Mesendoderm (in vitro differentiated cells): ENCODE measurements at regions not wholly inside any gene's neighbourhood (a gene's known extent, or its start where the extent isn't known, plus 50 kb on each side); places are given as distances from the start of the nearest gene placed in this dataset.
"Not testable (repeated sequence)": the region's sequence is repeated elsewhere in the genome, so short reads cannot be mapped to it uniquely, and the experiment has no call there.

Experiments
- DNase-seq: peaks from one replicate; pipeline ENCODE4 v3.0.0; 2013
- H2AK5ac ChIP-seq: 2 replicates; pipeline ENCODE4 v1.6.1; 2013; ENCODE audit warnings: low read length, inconsistent platforms
- H2BK120ac ChIP-seq: 2 replicates; pipeline ENCODE4 v1.6.1; 2013; ENCODE audit warnings: low read depth, mild to moderate bottlenecking, low read length, moderate library complexity, mixed read lengths
- H2BK15ac ChIP-seq: replicated peaks from 2 replicates; pipeline ENCODE4 v1.6.1; 2013; ENCODE audit warnings: low read depth, mild to moderate bottlenecking, moderate library complexity
- H2BK5ac ChIP-seq: 2 replicates; pipeline ENCODE4 v1.6.1; 2013; ENCODE audit warnings: low read length, inconsistent platforms
- H3K18ac ChIP-seq: 2 replicates; pipeline ENCODE4 v1.6.1; 2013; ENCODE audit warnings: mild to moderate bottlenecking, low read length, mixed read lengths
- H3K23ac ChIP-seq: one replicate; pipeline ENCODE4 v1.6.1; 2013; ENCODE audit warnings: low read length
- H3K27ac ChIP-seq: 2 replicates; pipeline ENCODE4 v1.5.1; 2013; ENCODE audit warnings: low read depth, mild to moderate bottlenecking, inconsistent platforms, low read length, moderate library complexity
- H3K27me3 ChIP-seq: 2 replicates; pipeline ENCODE4 v1.6.1; 2013; ENCODE audit warnings: low read length, control low read depth, mild to moderate bottlenecking, inconsistent platforms; ENCODE audit not compliant: insufficient read depth, poor library complexity
- H3K36me3 ChIP-seq: 2 replicates; pipeline ENCODE4 v1.6.1; 2013; ENCODE audit warnings: low read length, inconsistent platforms; ENCODE audit not compliant: control insufficient read depth, insufficient read depth
- H3K4ac ChIP-seq: one replicate; pipeline ENCODE4 v1.6.1; 2013; ENCODE audit warnings: low read depth, mild to moderate bottlenecking, low read length, moderate library complexity
- H3K4me1 ChIP-seq: 2 replicates; pipeline ENCODE4 v1.6.1; 2013; ENCODE audit warnings: low read depth, low read length, inconsistent platforms; ENCODE audit not compliant: control insufficient read depth
- H3K4me2 ChIP-seq: 2 replicates; pipeline ENCODE4 v1.6.1; 2013; ENCODE audit warnings: low read length
- H3K4me3 ChIP-seq: 2 replicates; pipeline ENCODE4 v1.5.1; 2013; ENCODE audit warnings: mild to moderate bottlenecking, low read length
- H3K56ac ChIP-seq: one replicate; pipeline ENCODE4 v1.6.1; 2013; ENCODE audit warnings: low read length
- H3K79me1 ChIP-seq: 2 replicates; pipeline ENCODE4 v1.6.1; 2013; ENCODE audit warnings: low read length, inconsistent platforms
- H3K79me2 ChIP-seq: 2 replicates; pipeline ENCODE4 v1.6.1; 2013; ENCODE audit warnings: mild to moderate bottlenecking, low read length; ENCODE audit not compliant: control insufficient read depth, insufficient read depth
- H3K9ac ChIP-seq: 2 replicates; pipeline ENCODE4 v1.6.1; 2013; ENCODE audit warnings: low read length, inconsistent platforms
- H4K5ac ChIP-seq: one replicate; pipeline ENCODE4 v1.6.1; 2013; ENCODE audit warnings: low read length
- H4K8ac ChIP-seq: one replicate; pipeline ENCODE4 v1.6.1; 2013; ENCODE audit warnings: low read depth, mild to moderate bottlenecking, control low read depth, low read length, moderate library complexity
- WGBS: extraction: QIAGEN DNeasy Blood & Tissue Kit; methylation state at CpG from one replicate; pipeline ENCODE4 v1.1.7; 2013; ENCODE audit warnings: low lambda C conversion rate, missing lambda C conversion rate; ENCODE audit not compliant: insufficient coverage; ENCODE audit errors: extremely low coverage; 5-methylcytosine and 5-hydroxymethylcytosine counted together

DNA sequence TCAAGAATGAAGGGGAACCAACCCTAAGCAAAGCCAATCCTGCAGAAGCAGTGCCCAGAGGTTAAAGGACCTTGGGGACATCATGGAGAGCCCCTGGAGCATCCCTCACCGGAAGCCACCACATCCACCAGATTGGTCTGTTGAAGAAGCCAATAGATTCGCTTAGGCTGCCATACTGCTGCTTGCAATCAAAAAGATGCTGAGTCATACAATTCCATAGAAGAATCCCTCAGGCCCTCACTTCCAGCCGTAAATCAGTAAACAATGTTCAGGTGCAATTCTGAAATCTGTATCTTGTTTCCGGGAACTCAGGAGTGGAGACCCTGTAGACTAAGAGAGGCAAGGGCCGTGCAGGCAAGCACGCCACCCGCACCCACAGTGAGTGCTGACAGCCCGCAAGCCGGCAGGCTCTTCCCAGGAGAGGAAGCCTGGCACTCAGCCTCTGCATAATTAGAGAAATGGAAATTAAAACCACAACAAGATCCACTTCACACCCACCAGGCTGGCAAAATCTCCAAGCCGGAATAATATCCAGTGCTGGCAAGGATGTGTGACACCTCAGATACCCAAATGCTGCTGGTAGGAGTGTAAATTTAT is 156.4 kb upstream of the FOXD4L5 start:
- H3K56ac ChIP-seq, H2AK5ac ChIP-seq, H3K79me2 ChIP-seq, H3K27me3 ChIP-seq, H3K27ac ChIP-seq, H3K4ac ChIP-seq, H3K36me3 ChIP-seq, DNase-seq, H2BK5ac ChIP-seq, H3K79me1 ChIP-seq, H2BK120ac ChIP-seq, H3K4me2 ChIP-seq, H2BK15ac ChIP-seq, H4K8ac ChIP-seq, H3K4me3 ChIP-seq, H3K18ac ChIP-seq, H3K4me1 ChIP-seq, H3K9ac ChIP-seq, H4K5ac ChIP-seq, H3K23ac ChIP-seq: not testable (repeated sequence)
- no CpG with 5 or more reads among the region's 10 CpGs for WGBS

DNA sequence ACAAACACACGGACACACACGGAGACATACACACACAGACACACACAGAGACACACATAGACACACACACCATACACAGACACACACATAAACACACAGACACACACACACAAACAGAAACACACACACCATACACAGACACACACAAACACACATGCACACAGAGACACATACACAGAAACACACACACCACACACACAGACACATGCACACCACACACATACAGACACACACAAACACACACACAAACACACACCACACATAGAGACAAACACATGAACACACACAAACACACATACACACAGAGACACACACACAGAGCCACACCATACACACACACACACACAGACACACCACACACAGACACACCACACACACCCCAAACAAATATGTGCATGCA is 152.7 kb upstream of the FOXD4L5 start:
- Histone ChIP-seq H4K8ac (no peak overlapping the region), H3K79me1 (no peaks in the 10 kb centered on the region), H3K27ac (no peak overlapping the region), H3K4me1 (no peaks in the 10 kb centered on the region), H3K23ac (no peak overlapping the region), H3K4ac (no peak overlapping the region), H3K27me3 (no peaks in the 10 kb centered on the region), H2BK120ac (no peak overlapping the region), H3K4me3 (no peak overlapping the region), H2BK5ac (no peak overlapping the region), H3K79me2 (no peaks in the 10 kb centered on the region), H2AK5ac (no peak overlapping the region), H4K5ac (no peak overlapping the region), H3K4me2 (no peak overlapping the region), H2BK15ac (no peak overlapping the region), H3K36me3 (no peaks in the 10 kb centered on the region), H3K18ac (no peak overlapping the region), H3K9ac (no peak overlapping the region), H3K56ac (no peak overlapping the region)
- DNase-seq: no peak
- no CpG with 5 or more reads among the region's 2 CpGs for WGBS

DNA sequence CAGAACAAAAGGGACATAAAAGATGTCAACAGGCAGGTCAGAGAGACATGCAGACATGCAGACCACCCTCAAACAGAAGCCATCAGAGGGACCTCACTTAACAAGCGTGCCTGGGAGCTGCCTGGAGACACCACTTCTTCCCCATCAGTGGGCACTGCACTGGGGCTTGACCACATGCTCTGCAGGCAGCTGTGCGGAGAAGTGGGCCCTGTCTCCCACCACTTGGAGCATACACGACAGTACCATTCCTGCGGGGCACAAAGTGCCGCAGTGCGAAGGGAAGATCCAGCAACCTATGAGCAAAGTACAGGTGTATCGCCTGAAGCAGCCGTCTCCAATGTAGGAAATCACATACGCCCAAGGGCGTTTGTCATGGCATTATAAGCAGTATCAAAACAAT is 150.5 kb upstream of the FOXD4L5 start:
- Histone ChIP-seq H2AK5ac (no peak overlapping the region), H3K27me3 (no peaks in the 10 kb centered on the region), H2BK5ac (no peak overlapping the region), H3K4me3 (no peak overlapping the region), H3K4me1 (no peaks in the 10 kb centered on the region), H2BK120ac (no peak overlapping the region), H3K9ac (no peak overlapping the region), H3K18ac (no peak overlapping the region), H3K79me2 (no peaks in the 10 kb centered on the region), H3K4ac (no peak overlapping the region), H3K4me2 (no peak overlapping the region), H2BK15ac (no peak overlapping the region), H3K79me1 (no peaks in the 10 kb centered on the region), H3K23ac (no peak overlapping the region), H3K36me3 (no peaks in the 10 kb centered on the region), H3K56ac (no peak overlapping the region), H4K5ac (no peak overlapping the region), H3K27ac (no peak overlapping the region), H4K8ac (no peak overlapping the region)
- DNase-seq: no peak
- WGBS: no CpG with 5 or more reads among the region's 10 CpGs

DNA sequence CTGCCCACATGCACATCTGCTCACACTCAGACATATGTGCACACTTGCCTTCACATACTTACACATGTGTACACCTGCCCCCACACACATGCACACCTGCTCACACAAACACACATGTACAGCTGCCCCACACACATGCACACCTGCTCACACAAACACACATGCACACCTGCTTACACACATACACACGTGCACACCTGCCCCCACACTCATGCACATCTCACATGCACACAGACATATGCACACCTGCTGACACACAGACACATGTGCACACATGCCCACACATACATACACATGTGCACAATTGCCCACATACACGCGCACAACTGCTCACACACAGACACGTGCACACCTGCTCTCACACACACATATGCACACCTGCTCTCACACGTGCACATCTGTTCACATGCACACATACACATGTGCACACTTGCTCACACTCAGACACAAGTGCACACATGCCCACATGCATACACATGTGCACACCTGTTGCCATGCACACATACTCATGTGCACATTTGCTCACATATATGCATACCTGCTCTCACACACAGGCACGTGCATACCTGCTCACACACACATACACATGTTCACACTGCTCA is 147.8 kb upstream of the FOXD4L5 start:
- H3K56ac ChIP-seq: no peak overlapping the region
- no peak overlapping the region for H3K23ac ChIP-seq
- H3K27ac ChIP-seq: no peak overlapping the region
- no peaks in the 10 kb centered on the region for H3K79me1 ChIP-seq
- no peaks in the 10 kb centered on the region for H3K79me2 ChIP-seq
- H4K8ac ChIP-seq: no peak overlapping the region
- no peak overlapping the region for H2BK5ac ChIP-seq
- no peak overlapping the region for H3K4me3 ChIP-seq
- no peak overlapping the region for H3K18ac ChIP-seq
- H3K36me3 ChIP-seq: no peaks in the 10 kb centered on the region
- no peak overlapping the region for H3K4me2 ChIP-seq
- no peak overlapping the region for H4K5ac ChIP-seq
- H2AK5ac ChIP-seq: no peak overlapping the region
- no peak for DNase-seq
- no peaks in the 10 kb centered on the region for H3K27me3 ChIP-seq
- no CpG with 5 or more reads among the region's 6 CpGs for WGBS
- no peak overlapping the region for H3K4ac ChIP-seq
- no peaks in the 10 kb centered on the region for H3K4me1 ChIP-seq
- H3K9ac ChIP-seq: no peak overlapping the region
- H2BK15ac ChIP-seq: no peak overlapping the region
- H2BK120ac ChIP-seq: no peak overlapping the region

DNA sequence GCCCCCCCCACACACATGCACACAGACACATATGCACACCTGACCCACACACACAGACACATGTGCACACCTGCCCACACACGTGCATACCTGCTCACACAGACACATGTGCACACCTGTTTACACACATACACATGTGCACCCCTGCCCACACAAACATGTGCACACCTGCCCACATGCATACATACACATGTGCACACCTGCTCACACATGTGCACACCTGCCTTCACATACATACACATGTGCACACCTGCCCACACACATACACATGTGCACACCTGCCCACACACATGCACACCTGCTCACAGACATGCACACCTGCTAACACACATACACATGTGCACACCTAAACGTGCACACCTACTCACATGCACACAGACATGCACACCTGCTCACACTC is 147.0 kb upstream of the FOXD4L5 start:
- Histone ChIP-seq H3K23ac (no peak overlapping the region), H2AK5ac (no peak overlapping the region), H3K4ac (no peak overlapping the region), H3K4me2 (no peak overlapping the region), H2BK120ac (no peak overlapping the region), H3K9ac (no peak overlapping the region), H3K4me3 (no peak overlapping the region), H2BK5ac (no peak overlapping the region), H3K18ac (no peak overlapping the region), H3K4me1 (no peaks in the 10 kb centered on the region), H2BK15ac (no peak overlapping the region), H4K8ac (no peak overlapping the region), H3K56ac (no peak overlapping the region), H3K27me3 (no peaks in the 10 kb centered on the region), H3K79me2 (no peaks in the 10 kb centered on the region), H3K36me3 (no peaks in the 10 kb centered on the region), H3K79me1 (no peaks in the 10 kb centered on the region), H4K5ac (no peak overlapping the region), H3K27ac (no peak overlapping the region)
- DNase-seq: no peak
- no CpG with 5 or more reads among the region's 2 CpGs for WGBS

DNA sequence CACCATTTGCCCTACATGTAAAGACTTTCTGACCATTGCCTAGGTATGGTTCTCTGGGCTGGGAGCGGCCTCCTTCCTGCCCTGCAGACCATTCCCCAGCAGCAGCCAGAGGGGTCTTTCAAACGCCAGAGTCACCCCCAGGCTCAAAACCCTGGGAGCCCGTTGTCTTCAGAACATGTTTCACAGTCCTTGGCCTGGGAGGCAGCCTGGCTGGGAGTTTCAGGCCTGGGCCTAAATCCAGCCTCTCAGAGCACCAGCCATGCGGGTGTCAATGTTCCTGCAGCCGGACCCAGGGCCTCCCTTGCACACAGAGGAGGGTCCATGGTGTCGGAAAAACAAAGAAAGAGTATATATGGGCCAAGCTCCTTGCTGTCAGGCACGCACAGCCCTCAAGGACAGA is 145.2 kb upstream of the FOXD4L5 start:
- Histone ChIP-seq H3K79me1 (no peaks in the 10 kb centered on the region), H3K56ac (no peak overlapping the region), H3K4ac (no peak overlapping the region), H3K18ac (no peak overlapping the region), H3K9ac (no peak overlapping the region), H3K79me2 (no peaks in the 10 kb centered on the region), H2BK5ac (no peak overlapping the region), H2BK120ac (no peak overlapping the region), H4K5ac (no peak overlapping the region), H4K8ac (no peak overlapping the region), H3K4me1 (no peaks in the 10 kb centered on the region), H3K4me3 (no peak overlapping the region), H2AK5ac (no peak overlapping the region), H3K36me3 (no peaks in the 10 kb centered on the region), H3K4me2 (no peak overlapping the region), H3K27ac (no peak overlapping the region), H3K27me3 (no peaks in the 10 kb centered on the region), H3K23ac (no peak overlapping the region), H2BK15ac (no peak overlapping the region)
- no CpG with 5 or more reads among the region's 7 CpGs for WGBS
- no peak for DNase-seq
